Esophagus muscularis mucosa (tissue), 3 donors: ENCODE measurements at regions not wholly inside any gene's neighbourhood (a gene's known extent, or its start where the extent isn't known, plus 50 kb on each side); places are given as distances from the start of the nearest gene placed in this dataset.

Source experiments
- POLR2AphosphoS5 ChIP-seq, 2 donors: sonication (generic); formaldehyde crosslinking; IDR thresholded peaks; one replicate each; pipeline ENCODE4 v1.6.1; 2017; ENCODE audit warnings: antibody characterized with exemption in 2 of 2
- TF ChIP-seq, protein P1 (sequence below), 3 experiments: fragments of 200-600 bp in 2 of 3; fragments of 450-650 bp in 1 of 3; sonication (generic) in 2 of 3; IDR thresholded peaks; one replicate each; pipeline ENCODE4 v1.5.1; 2017 to 2019; ENCODE audit warnings: antibody characterized with exemption in 3 of 3, mild to moderate bottlenecking in 2 of 3, moderate library complexity in 1 of 3

DNA sequence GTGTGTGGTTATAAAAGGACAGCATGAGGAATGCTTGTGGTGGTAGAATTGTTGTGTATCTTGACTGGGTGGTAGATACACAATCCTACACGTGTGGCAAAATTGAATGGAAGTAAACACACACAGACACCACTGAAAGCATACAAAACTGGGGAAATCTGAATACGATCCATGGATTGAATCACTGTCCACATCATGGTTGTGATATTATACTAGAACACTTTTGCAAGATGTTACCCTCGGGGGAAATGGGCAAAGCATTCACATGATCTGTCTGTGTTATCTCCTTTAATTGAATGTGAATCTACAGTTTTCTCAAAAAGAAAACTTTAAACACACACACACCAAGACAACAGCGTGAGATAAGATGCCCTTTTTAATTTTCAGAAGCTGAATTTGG lies 165.2 kb upstream of the CELF2 start:
- TF ChIP-seq POLR2AphosphoS5 (IDR thresholded peaks at IDR 0.05): peak in 1 of 2 donors; percentile 11
- TF ChIP-seq, protein P1, sequence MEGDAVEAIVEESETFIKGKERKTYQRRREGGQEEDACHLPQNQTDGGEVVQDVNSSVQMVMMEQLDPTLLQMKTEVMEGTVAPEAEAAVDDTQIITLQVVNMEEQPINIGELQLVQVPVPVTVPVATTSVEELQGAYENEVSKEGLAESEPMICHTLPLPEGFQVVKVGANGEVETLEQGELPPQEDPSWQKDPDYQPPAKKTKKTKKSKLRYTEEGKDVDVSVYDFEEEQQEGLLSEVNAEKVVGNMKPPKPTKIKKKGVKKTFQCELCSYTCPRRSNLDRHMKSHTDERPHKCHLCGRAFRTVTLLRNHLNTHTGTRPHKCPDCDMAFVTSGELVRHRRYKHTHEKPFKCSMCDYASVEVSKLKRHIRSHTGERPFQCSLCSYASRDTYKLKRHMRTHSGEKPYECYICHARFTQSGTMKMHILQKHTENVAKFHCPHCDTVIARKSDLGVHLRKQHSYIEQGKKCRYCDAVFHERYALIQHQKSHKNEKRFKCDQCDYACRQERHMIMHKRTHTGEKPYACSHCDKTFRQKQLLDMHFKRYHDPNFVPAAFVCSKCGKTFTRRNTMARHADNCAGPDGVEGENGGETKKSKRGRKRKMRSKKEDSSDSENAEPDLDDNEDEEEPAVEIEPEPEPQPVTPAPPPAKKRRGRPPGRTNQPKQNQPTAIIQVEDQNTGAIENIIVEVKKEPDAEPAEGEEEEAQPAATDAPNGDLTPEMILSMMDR (IDR thresholded peaks at IDR 0.05): no peak
